LNCAP (cell line): ENCODE measurements at regions not wholly inside any gene's neighbourhood (a gene's known extent, or its start where the extent isn't known, plus 50 kb on each side); places are given as distances from the start of the nearest gene placed in this dataset.

Source experiments
- CTCF ChIP-seq: fragments of 450-650 bp; IDR thresholded peaks from 2 replicates; pipeline ENCODE4 v1.5.1; 2017; ENCODE audit warnings: mild to moderate bottlenecking

GRCh38 chr21:20040768-20041167, 957.4 kb upstream of the NCAM2 start:
- peak; percentile 54 for TF ChIP-seq CTCF

- TF ChIP-seq CTCF = no peak
Measured at GRCh38 chr21:20045197-20045596, 953.0 kb upstream of the NCAM2 start.

GRCh38 chr21:20083336-20083735, 914.9 kb upstream of the NCAM2 start:
- no peak for TF ChIP-seq CTCF

GRCh38 chr21:20083925-20084324, 914.3 kb upstream of the NCAM2 start:
- no peak for TF ChIP-seq CTCF

- no peak for TF ChIP-seq CTCF
Measured at GRCh38 chr21:20086508-20086907, 911.7 kb upstream of the NCAM2 start.

GRCh38 chr21:20106368-20106767, 891.8 kb upstream of the NCAM2 start:
- TF ChIP-seq CTCF = no peak

- TF ChIP-seq CTCF = no peak
Measured at GRCh38 chr21:20108016-20108415, 890.2 kb upstream of the NCAM2 start.

GRCh38 chr21:20108976-20109540, 889.2 kb upstream of the NCAM2 start:
- no peak for TF ChIP-seq CTCF
